Endothelial cell of umbilical vein (primary cell): ENCODE measurements at regions not wholly inside any gene's neighbourhood (a gene's known extent, or its start where the extent isn't known, plus 50 kb on each side); places are given as distances from the start of the nearest gene placed in this dataset.

ENCODE experiments used
- BruUV-seq: library from RNA; stranded (reverse); fragments of 400-500 nt; replicated peaks from 2 replicates; lab custom pipeline; 2021; lab: Mats Ljungman, UMichigan
- CTCF ChIA-PET: fragments of 300-600, 350-600 bp; sonication (Branson Sonifier 250); formaldehyde crosslinking; loops from one replicate; lab custom pipeline; 2021; ENCODE audit warnings: antibody characterized with exemption, inconsistent platforms; lab: Charles Lee
- POLR2A ChIA-PET: fragments of 300-600, 350-600 bp; sonication (Branson Sonifier 250); formaldehyde crosslinking; loops from one replicate; lab custom pipeline; 2021; ENCODE audit warnings: antibody characterized with exemption, inconsistent platforms; lab: Charles Lee
- DNase-seq: peaks from one replicate; pipeline ENCODE4 v3.0.0-alpha.2; 2011; ENCODE audit warnings: low read depth, low spot score
- FAIRE-seq: peaks from 2 replicates; lab custom pipeline; 2011; peaks lifted over from hg19 to GRCh38; lab: Jason Lieb, UNC
- H2AFZ ChIP-seq: 2 replicates; pipeline ENCODE4 v1.6.0; 2012; ENCODE audit warnings: low read depth, low read length, control low read depth, inconsistent platforms
- H3K27ac ChIP-seq: 2 replicates; pipeline ENCODE4 v1.5.1; 2011; ENCODE audit warnings: low read depth, mild to moderate bottlenecking, control low read depth, low read length, moderate library complexity; ENCODE audit not compliant: insufficient read depth
- H3K27me3 ChIP-seq, 2 experiments: 2 replicates each; pipeline versions ENCODE4 v1.6.0 to v1.6.1; 2011; ENCODE audit warnings: low read length in 2 of 2, mixed read lengths in 1 of 2; ENCODE audit not compliant: control insufficient read depth in 2 of 2, insufficient read depth in 2 of 2
- H3K36me3 ChIP-seq, 2 experiments: 2 replicates in 1 of 2; 3 replicates in 1 of 2; pipeline ENCODE4 v1.5.1; 2011; ENCODE audit warnings: low read length in 2 of 2, mild to moderate bottlenecking in 1 of 2, moderate library complexity in 1 of 2; ENCODE audit not compliant: control insufficient read depth in 2 of 2, insufficient read depth in 2 of 2; ENCODE audit errors: extremely low read depth in 1 of 2
- H3K4me1 ChIP-seq: 3 replicates; pipeline ENCODE4 v1.5.1; 2011; ENCODE audit warnings: mild to moderate bottlenecking, low read length; ENCODE audit not compliant: control insufficient read depth, insufficient read depth; ENCODE audit errors: extremely low read depth
- H3K4me2 ChIP-seq: 2 replicates; pipeline ENCODE4 v1.6.1; 2011; ENCODE audit warnings: low read length, control low read depth, mixed read lengths; ENCODE audit not compliant: insufficient read depth
- H3K4me3 ChIP-seq, 3 experiments: fragments of 200-600 bp in 1 of 3; sonication (generic), shearing (Covaris generic) in 1 of 3; replicated peaks in 1 of 3; 2 replicates each; pipeline ENCODE4 v1.5.1; 2011 to 2016; ENCODE audit warnings: control low read depth in 3 of 3, low read length in 3 of 3, mild to moderate bottlenecking in 2 of 3, inconsistent platforms in 1 of 3, low read depth in 1 of 3, moderate library complexity in 1 of 3; ENCODE audit not compliant: insufficient read depth in 1 of 3
- H3K79me2 ChIP-seq: 2 replicates; pipeline ENCODE4 v1.6.0; 2012; ENCODE audit warnings: low read length, inconsistent platforms; ENCODE audit not compliant: control insufficient read depth, insufficient read depth
- H3K9ac ChIP-seq: replicated peaks from 2 replicates; pipeline ENCODE3; 2011; ENCODE audit warnings: low read length, control low read depth; ENCODE audit not compliant: insufficient read depth; ENCODE audit errors: extremely low read depth
- H3K9me1 ChIP-seq: replicated peaks from 3 replicates; pipeline ENCODE4 v1.6.0; 2011; ENCODE audit warnings: mild to moderate bottlenecking, low read length; ENCODE audit not compliant: control insufficient read depth, insufficient read depth; ENCODE audit errors: extremely low read depth
- H3K9me3 ChIP-seq: replicated peaks from 2 replicates; pipeline ENCODE4 v1.5.1; 2012; ENCODE audit warnings: low read length, inconsistent platforms; ENCODE audit not compliant: control insufficient read depth, insufficient read depth
- H4K20me1 ChIP-seq: replicated peaks from 2 replicates; pipeline ENCODE3; 2011; ENCODE audit warnings: mild to moderate bottlenecking, low read length; ENCODE audit not compliant: control insufficient read depth, insufficient read depth; ENCODE audit errors: extremely low read depth
- EZH2 ChIP-seq: IDR thresholded peaks from 2 replicates; pipeline ENCODE4 v1.6.1; 2012; ENCODE audit warnings: borderline replicate concordance, low read depth, mild to moderate bottlenecking, moderate library complexity, low read length, inconsistent platforms; ENCODE audit not compliant: severe bottlenecking
- FOS ChIP-seq: IDR thresholded peaks from 2 replicates; pipeline ENCODE4 v1.6.1; 2011; ENCODE audit warnings: mild to moderate bottlenecking, low read length, moderate library complexity, borderline replicate concordance; ENCODE audit not compliant: insufficient read depth
- GATA2 ChIP-seq: IDR thresholded peaks from 2 replicates; pipeline ENCODE4 v1.7.0; 2011; ENCODE audit warnings: low read depth, mild to moderate bottlenecking, moderate library complexity, mixed read lengths, low read length; ENCODE audit not compliant: insufficient read length, insufficient read depth
- JUN ChIP-seq: IDR thresholded peaks from 2 replicates; pipeline ENCODE4 v1.6.1; 2011; ENCODE audit warnings: borderline replicate concordance, low read depth; ENCODE audit not compliant: insufficient read length, insufficient read depth
- MYC ChIP-seq: IDR thresholded peaks from one replicate; pipeline ENCODE4 v1.6.1; 2011; ENCODE audit warnings: mild to moderate bottlenecking, low read depth, low read length
- POLR2A ChIP-seq: IDR thresholded peaks from 2 replicates; pipeline ENCODE4 v1.6.1; 2012; ENCODE audit warnings: low read depth, mild to moderate bottlenecking, control low read depth, low read length
- POLR2AphosphoS5 ChIP-seq: IDR thresholded peaks from 2 replicates; pipeline ENCODE4 v1.6.1; 2012; ENCODE audit warnings: low read depth, mild to moderate bottlenecking, control low read depth, low read length, moderate library complexity; ENCODE audit not compliant: insufficient read depth
- dilution Hi-C: fragments of 300-500 bp; cut with MboI; formaldehyde crosslinking; loops from one replicate; pipeline ENCODE4 v1.15.0; 2019; ENCODE audit warnings: low sequenced_read_pairs; ENCODE audit not compliant: extremely low pct_ligation_motif_present
- intact Hi-C: fragments of 100-400 bp; cut with micrococcal nuclease; formaldehyde crosslinking; loops from one replicate; pipeline ENCODE4 v1.10.0; 2022
- TF ChIP-seq, protein P1 (sequence below), 2 donors: IDR thresholded peaks; 1 replicate in 1 of 2; 2 replicates in 1 of 2; pipeline ENCODE4 v1.5.1; 2011; ENCODE audit warnings: low read length in 2 of 2, mild to moderate bottlenecking in 2 of 2, moderate library complexity in 2 of 2, control low read depth in 1 of 2, inconsistent platforms in 1 of 2, low read depth in 1 of 2; ENCODE audit not compliant: insufficient read depth in 1 of 2; ENCODE audit errors: extremely low read depth in 1 of 2
- TF ChIP-seq, protein P2 (sequence below): IDR thresholded peaks from 2 replicates; pipeline ENCODE4 v1.6.1; 2011; ENCODE audit not compliant: insufficient read depth, insufficient read length

DNA sequence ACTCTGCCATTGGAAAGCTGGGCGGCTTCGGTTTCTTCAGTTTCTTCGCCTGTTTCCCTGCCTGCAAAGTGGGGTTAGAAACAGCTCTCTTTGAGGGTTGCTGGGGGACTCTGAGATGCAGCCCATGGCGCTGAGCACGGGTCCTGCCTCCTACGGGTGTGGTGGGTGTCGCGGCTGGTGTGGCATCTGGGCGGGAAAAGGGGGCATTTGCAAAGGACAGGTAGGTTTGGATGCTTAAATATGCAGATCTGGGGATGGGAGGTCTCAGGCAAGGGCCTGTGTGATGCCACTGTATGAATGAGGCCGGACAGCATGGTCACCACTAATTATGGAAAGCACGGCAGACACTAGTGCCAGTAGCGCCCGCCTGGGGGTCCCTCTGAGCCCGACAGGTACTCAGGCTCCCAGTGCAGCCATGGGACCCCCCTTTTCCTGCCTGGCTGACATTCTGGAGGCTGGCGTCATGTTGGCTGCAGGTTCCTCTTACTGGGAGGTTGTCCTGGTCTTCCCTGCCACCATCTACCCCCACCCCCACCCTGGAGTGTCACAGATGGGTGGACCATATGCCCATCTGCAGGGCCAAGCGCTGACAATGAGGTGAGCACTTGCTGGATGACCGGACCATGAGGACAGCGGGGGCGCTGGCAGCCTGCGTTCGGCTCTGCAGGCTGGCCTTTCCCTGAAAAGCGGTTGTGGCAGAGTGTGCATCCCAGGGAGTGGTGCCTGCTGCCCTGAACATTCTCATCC is 237.7 kb downstream of the SEC14L1 start:
- Histone ChIP-seq H4K20me1 (no peaks in the 10 kb centered on the region), H3K4me2 (no peak overlapping the region), H3K79me2 (peaks cover 13% of the 10 kb centered on the region), H3K9ac (no peak overlapping the region), H3K9me1 (no peaks in the 10 kb centered on the region), H2AFZ (no peak overlapping the region), H3K27ac (no peak overlapping the region), H3K4me3 (no peak overlapping the region), H3K36me3 (no peaks in the 10 kb centered on the region), H3K9me3 (no peaks in the 10 kb centered on the region), H3K4me1 (peaks cover 7% of the 10 kb centered on the region), H3K27me3 (no peaks in the 10 kb centered on the region)
- TF ChIP-seq POLR2A (no peak), FOS (no peak), POLR2AphosphoS5 (no peak), GATA2 (no peak), JUN (no peak), MYC (no peak), EZH2 (no peak)
- TF ChIP-seq, protein P1, sequence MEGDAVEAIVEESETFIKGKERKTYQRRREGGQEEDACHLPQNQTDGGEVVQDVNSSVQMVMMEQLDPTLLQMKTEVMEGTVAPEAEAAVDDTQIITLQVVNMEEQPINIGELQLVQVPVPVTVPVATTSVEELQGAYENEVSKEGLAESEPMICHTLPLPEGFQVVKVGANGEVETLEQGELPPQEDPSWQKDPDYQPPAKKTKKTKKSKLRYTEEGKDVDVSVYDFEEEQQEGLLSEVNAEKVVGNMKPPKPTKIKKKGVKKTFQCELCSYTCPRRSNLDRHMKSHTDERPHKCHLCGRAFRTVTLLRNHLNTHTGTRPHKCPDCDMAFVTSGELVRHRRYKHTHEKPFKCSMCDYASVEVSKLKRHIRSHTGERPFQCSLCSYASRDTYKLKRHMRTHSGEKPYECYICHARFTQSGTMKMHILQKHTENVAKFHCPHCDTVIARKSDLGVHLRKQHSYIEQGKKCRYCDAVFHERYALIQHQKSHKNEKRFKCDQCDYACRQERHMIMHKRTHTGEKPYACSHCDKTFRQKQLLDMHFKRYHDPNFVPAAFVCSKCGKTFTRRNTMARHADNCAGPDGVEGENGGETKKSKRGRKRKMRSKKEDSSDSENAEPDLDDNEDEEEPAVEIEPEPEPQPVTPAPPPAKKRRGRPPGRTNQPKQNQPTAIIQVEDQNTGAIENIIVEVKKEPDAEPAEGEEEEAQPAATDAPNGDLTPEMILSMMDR (IDR thresholded peaks at IDR 0.05; ENCODE audit: extremely low read depth in 1 of 2, insufficient read depth in 1 of 2, low read depth in 1 of 2, low read length in 2 of 2): no peak
- TF ChIP-seq, protein P2, sequence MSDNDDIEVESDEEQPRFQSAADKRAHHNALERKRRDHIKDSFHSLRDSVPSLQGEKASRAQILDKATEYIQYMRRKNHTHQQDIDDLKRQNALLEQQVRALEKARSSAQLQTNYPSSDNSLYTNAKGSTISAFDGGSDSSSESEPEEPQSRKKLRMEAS: no peak
- no TSS peak for BruUV-seq
- ChIA-PET CTCF (no interaction called here), POLR2A (no interaction called here)
- FAIRE-seq: no peak
- dilution Hi-C loops: no loop called here
- intact Hi-C loops: no loop called here
- no peak for DNase-seq
